Adrenal gland (tissue), 9 donors: ENCODE measurements at regions not wholly inside any gene's neighbourhood (a gene's known extent, or its start where the extent isn't known, plus 50 kb on each side); places are given as distances from the start of the nearest gene placed in this dataset.

Source experiments
- DNase-seq, 7 donors: peaks; one replicate each; pipeline ENCODE4 v3.0.0-alpha.2; 2019 to 2020
- H3K27ac ChIP-seq, 5 donors: fragments of 200-600 bp; sonication (generic) in 4 of 5; 1 replicate in 3 of 5; 2 replicates in 2 of 5; pipeline versions ENCODE4 v1.5.1 to v1.8.0; 2016 to 2020; ENCODE audit warnings: mild to moderate bottlenecking in 1 of 5
- H3K27me3 ChIP-seq: fragments of 200-600 bp; 2 replicates; pipeline ENCODE4 v1.8.0; 2021
- H3K36me3 ChIP-seq, 2 donors: fragments of 200-600 bp; replicated peaks in 1 of 2; 1 replicate in 1 of 2; 2 replicates in 1 of 2; pipeline versions ENCODE4 v1.5.1 to v1.8.0; 2018 to 2022
- H3K4me1 ChIP-seq, 2 donors: fragments of 200-600 bp; replicated peaks in 1 of 2; 1 replicate in 1 of 2; 2 replicates in 1 of 2; pipeline versions ENCODE4 v1.5.1 to v1.8.0; 2018 to 2021
- H3K4me3 ChIP-seq, 4 donors: fragments of 200-600 bp; sonication (generic) in 3 of 4; one replicate each; pipeline ENCODE4 v1.5.1; 2016 to 2018
- H3K9me3 ChIP-seq, 3 donors: fragments of 200-600 bp; sonication (generic) in 1 of 3; replicated peaks in 1 of 3; 1 replicate in 2 of 3; 2 replicates in 1 of 3; pipeline versions ENCODE4 v1.5.1 to v1.8.0; 2016 to 2021
- POLR2A ChIP-seq, 2 donors: fragments of 450-650 bp; IDR thresholded peaks; one replicate each; pipeline ENCODE4 v1.6.1; 2017; ENCODE audit warnings: antibody characterized with exemption in 2 of 2, mild to moderate bottlenecking in 2 of 2, moderate library complexity in 1 of 2
- WGBS, 4 donors: extraction: QIAGEN DNeasy Blood & Tissue Kit in 2 of 4; methylation state at CpG; one replicate each; pipeline versions ENCODE4 v1.1.5 to v1.1.7; 2013 to 2017; 5-methylcytosine and 5-hydroxymethylcytosine counted together
- intact Hi-C, 2 donors: fragments of 100-400 bp; cut with DNase I; formaldehyde crosslinking; loops; one replicate each; pipeline versions ENCODE4 v1.14.1 to v1.15.0; 2022 to 2023
- TF ChIP-seq, protein P1 (sequence below), 6 experiments: fragments of 450-650 bp in 4 of 6; fragments of 200-600 bp in 2 of 6; sonication (generic) in 1 of 6; IDR thresholded peaks; 1 replicate in 5 of 6; 2 replicates in 1 of 6; pipeline versions ENCODE4 v1.5.1 to v1.8.0; 2016 to 2021; ENCODE audit warnings: antibody characterized with exemption in 6 of 6, mild to moderate bottlenecking in 2 of 6, moderate library complexity in 1 of 6
- donor health status: healthy with polysubstance abuse.
- donor health status: Bipolar disorder and iron deficiency.
- donor health status: DM: yes; HTN: yes; CAD: no.
- donor health status: DM: no; HTN: no; CAD: no.
- donor health status: DM: no; HTN: no; CAD: no.

DNA sequence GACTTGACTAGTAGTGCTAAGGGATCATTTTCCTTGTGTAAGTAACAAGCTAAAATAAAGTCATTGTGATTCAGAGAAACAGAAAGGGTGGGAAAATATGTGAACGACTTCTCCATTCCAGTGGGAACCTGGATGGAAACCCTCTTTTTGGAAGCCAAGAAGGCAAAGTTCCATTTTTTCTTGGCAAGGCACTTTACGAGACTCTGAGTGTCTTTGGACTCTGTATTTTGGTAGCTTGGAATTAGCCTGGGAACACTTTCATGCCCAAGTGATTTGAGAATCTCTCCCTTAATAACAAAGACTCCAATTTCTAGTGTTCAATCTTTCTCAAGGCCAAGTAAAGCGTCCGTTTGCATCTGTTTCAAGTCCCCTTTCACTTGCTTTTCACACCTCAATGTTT, 100.5 kb upstream of the SASH1 start:
- Histone ChIP-seq H3K27ac (no peak overlapping the region), H3K36me3 (no peaks in the 10 kb centered on the region), H3K4me3 (no peak overlapping the region), H3K9me3 (no peaks in the 10 kb centered on the region), H3K4me1 (no peaks in the 10 kb centered on the region), H3K27me3 (no peaks in the 10 kb centered on the region)
- TF ChIP-seq, protein P1, sequence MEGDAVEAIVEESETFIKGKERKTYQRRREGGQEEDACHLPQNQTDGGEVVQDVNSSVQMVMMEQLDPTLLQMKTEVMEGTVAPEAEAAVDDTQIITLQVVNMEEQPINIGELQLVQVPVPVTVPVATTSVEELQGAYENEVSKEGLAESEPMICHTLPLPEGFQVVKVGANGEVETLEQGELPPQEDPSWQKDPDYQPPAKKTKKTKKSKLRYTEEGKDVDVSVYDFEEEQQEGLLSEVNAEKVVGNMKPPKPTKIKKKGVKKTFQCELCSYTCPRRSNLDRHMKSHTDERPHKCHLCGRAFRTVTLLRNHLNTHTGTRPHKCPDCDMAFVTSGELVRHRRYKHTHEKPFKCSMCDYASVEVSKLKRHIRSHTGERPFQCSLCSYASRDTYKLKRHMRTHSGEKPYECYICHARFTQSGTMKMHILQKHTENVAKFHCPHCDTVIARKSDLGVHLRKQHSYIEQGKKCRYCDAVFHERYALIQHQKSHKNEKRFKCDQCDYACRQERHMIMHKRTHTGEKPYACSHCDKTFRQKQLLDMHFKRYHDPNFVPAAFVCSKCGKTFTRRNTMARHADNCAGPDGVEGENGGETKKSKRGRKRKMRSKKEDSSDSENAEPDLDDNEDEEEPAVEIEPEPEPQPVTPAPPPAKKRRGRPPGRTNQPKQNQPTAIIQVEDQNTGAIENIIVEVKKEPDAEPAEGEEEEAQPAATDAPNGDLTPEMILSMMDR (IDR thresholded peaks at IDR 0.05) = no peak
- TF ChIP-seq POLR2A (IDR thresholded peaks at IDR 0.05) = no peak
- WGBS, 4 donors = 41 to 51% (median 47%) methylated on average over 4 of the region's 4 CpGs
- no peak for DNase-seq
- intact Hi-C loops = no loop called here

DNA sequence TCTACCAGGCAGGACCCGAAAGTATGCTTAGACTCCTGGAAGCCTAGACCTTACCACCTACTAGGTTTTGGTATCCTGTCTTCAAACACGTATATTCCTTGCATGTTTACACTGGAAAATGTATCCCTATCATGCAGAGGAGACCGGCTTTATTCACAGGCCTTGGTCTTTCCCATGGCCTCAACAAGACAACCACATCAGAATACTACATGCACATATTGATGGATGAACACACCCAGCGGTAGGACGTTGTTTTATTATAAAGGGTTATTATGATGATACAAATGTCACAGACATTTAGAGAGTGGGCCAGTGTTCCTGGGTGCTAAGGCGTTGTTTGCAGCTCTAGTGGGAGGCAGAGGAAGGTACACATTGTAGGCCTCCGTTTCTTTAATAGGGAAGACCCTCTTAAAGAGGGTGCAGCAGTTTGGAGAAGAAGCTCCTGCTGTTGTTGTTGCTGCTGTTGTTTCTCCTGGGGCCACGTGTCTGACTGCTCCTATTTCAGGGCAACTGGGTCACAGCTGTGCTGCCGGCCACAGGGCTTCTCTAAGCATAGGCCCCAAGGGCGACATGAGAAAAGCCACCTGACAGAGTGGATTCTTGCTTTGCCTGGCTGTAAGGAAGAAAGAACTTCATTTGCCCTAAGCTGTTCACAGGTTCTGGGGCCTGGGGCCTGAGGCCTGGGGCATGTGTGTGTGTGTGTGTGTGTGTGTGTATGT, 98.3 kb upstream of the SASH1 start:
- WGBS, 4 donors = 74 to 83% (median 78%) methylated on average over 9 to 10 of the region's 10 CpGs
- no peak for DNase-seq
- H3K4me1 ChIP-seq = no peaks in the 10 kb centered on the region
- no peak overlapping the region for H3K4me3 ChIP-seq
- H3K36me3 ChIP-seq = no peaks in the 10 kb centered on the region
- TF ChIP-seq, protein P1 (IDR thresholded peaks at IDR 0.05) = no peak
- no peak for TF ChIP-seq POLR2A (IDR thresholded peaks at IDR 0.05)
- H3K9me3 ChIP-seq = no peaks in the 10 kb centered on the region
- no peak overlapping the region for H3K27ac ChIP-seq
- intact Hi-C loops = no loop called here
- no peaks in the 10 kb centered on the region for H3K27me3 ChIP-seq

DNA sequence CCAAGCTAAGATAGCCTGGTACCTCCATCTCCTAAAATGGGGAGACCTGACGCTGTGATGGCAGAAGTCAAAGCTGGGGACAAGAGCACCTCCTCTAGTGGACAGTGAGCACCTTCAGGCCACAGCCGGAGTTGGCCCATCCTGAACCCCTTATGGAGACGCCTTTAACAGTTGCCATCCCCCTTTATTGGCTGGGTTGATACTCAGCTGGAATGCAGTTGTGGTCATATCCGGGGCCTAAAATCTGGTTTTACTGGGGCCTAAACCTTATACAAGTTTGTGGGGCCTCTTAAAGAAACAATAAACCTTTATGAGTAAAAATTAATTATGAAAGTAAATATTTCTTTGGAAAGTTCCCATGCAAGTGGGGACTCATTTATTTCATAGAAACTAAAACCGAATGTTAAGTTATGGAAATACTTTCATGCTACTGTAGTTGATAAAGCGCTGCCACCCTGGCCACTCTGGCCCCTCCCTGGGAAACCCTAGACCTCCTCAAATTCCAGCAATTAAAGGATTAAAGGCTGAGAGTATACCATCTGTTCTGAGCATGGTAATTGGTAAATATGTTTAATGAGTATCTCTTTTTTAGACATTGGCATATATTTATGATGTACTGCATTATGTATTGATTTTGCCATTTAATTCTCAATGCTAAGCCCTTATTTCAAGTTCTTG, 95.1 kb upstream of the SASH1 start:
- Histone ChIP-seq H3K4me3 (no peak overlapping the region), H3K36me3 (no peaks in the 10 kb centered on the region), H3K27ac (no peak overlapping the region), H3K27me3 (no peaks in the 10 kb centered on the region), H3K4me1 (no peaks in the 10 kb centered on the region), H3K9me3 (no peaks in the 10 kb centered on the region)
- 87 to 91% (median 88%) methylated on average over 6 of the region's 6 CpGs for WGBS, 4 donors
- intact Hi-C loops = no loop called here
- no peak for DNase-seq
- TF ChIP-seq, protein P1 (IDR thresholded peaks at IDR 0.05) = no peak
- TF ChIP-seq POLR2A (IDR thresholded peaks at IDR 0.05) = no peak

DNA sequence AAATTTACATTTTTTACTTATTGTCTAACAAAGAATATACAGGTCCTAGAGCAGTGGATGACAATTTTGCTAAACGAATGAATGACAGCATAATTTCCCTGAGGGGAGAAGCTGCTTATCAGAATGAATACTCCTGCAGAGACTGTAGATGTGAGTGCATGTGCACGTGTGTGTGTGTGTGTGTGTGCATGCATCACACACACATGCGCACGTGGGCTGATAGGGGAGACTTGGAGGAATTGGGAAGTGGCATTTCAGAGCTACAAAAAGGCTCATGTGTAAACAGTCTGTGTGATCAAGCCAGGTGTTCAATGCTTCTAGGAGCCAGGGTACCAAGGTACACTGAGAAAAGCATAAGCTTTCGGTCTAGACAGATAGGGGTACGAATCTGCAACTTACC, 93.5 kb upstream of the SASH1 start:
- Histone ChIP-seq H3K4me1 (no peaks in the 10 kb centered on the region), H3K9me3 (no peaks in the 10 kb centered on the region), H3K36me3 (no peaks in the 10 kb centered on the region), H3K4me3 (no peak overlapping the region), H3K27me3 (no peaks in the 10 kb centered on the region), H3K27ac (no peak overlapping the region)
- no peak for DNase-seq
- TF ChIP-seq, protein P1 (IDR thresholded peaks at IDR 0.05) = no peak
- no peak for TF ChIP-seq POLR2A (IDR thresholded peaks at IDR 0.05)
- intact Hi-C loops = no loop called here
- WGBS, 4 donors = 72 to 84% (median 76%) methylated on average over 6 of the region's 6 CpGs
